ENCODE measurements at regions not wholly inside any gene's neighbourhood (a gene's known extent, or its start where the extent isn't known, plus 50 kb on each side); places are given as distances from the start of the nearest gene placed in this dataset.

- TF ChIP-seq CTCF (IDR thresholded peaks at IDR 0.05; ENCODE audit: insufficient read depth, low read length, poor library complexity, severe bottlenecking) (no peak), EZH2phosphoT487 (conservative IDR thresholded peaks at IDR 0.05; ENCODE audit: low read length) (no peak)
Measured at GRCh38 chr1:219086956-219087469, 86.7 kb upstream of the LYPLAL1 start.
